ENCODE measurements at regions not wholly inside any gene's neighbourhood (a gene's known extent, or its start where the extent isn't known, plus 50 kb on each side); places are given as distances from the start of the nearest gene placed in this dataset.
"Not testable (repeated sequence)": the region's sequence is repeated elsewhere in the genome, so short reads cannot be mapped to it uniquely, and the experiment has no call there.

GRCh38 chr16:52033992-52034391 is 513.0 kb downstream of the TOX3 start:
- no peak for DNase-seq

- no peak for DNase-seq
Measured at GRCh38 chr16:52022980-52023379, 524.0 kb downstream of the TOX3 start.

GRCh38 chr16:52022177-52022576 is 524.8 kb downstream of the TOX3 start:
- DNase-seq = no peak

DNA sequence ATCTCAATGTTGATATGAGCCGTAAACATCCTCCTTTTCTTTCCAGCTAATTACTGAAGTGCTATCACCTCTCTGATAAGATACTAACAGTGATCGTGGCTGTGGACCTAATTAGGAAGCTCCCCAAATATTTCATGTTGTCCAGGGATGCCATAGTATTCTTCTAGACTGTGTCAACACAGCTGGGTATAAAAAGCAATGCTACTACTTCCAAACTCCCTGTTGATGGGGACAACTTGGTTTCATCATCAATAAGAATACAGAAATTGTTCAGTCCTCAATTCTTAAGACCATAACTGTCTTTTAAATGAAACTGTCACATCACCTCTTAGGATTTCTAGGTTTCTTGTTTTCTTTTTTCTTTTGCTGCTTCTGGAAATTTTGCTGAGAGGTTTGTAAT is 530.6 kb downstream of the TOX3 start:
- no peak for DNase-seq

DNA sequence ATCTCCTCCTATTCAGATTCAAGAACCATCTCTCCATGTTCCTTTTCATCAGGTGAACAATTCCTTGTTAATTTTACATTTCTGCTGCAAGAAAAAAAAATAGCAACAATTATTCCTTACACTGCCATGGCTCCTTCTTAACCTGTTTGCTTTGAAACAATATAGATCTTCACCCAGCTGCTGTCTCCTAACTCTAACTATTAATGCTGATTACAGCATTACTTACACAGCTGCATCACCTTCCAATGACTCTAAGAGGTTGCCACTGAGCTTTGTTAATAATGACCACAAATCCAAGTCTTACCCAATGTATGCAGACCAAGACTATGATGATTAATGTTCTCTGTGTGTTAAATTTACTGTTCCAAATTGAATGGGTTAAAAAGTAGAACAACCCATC is 541.4 kb downstream of the TOX3 start:
- no peak for DNase-seq

DNA sequence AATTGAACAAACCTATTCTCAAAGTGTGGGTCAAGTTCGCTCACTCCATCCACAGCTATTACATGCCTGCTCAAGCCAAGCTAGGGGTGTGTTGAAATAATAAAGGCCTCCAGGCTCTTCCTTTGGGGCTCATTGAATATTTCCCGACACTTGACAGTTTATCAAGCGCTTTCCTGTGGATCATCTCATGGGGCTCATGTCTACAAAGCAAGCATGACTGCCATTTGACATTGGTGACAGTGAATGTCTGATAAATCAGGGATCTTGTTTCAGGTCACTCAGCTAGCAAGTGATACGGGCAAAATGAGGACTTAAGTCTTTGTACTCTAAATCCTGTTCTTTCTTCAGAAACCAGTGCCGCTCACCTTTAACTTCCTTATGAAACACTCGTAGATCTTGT is 542.6 kb downstream of the TOX3 start:
- DNase-seq = no peak

GRCh38 chr16:52002026-52002425 is 544.9 kb downstream of the TOX3 start:
- DNase-seq = no peak

DNA sequence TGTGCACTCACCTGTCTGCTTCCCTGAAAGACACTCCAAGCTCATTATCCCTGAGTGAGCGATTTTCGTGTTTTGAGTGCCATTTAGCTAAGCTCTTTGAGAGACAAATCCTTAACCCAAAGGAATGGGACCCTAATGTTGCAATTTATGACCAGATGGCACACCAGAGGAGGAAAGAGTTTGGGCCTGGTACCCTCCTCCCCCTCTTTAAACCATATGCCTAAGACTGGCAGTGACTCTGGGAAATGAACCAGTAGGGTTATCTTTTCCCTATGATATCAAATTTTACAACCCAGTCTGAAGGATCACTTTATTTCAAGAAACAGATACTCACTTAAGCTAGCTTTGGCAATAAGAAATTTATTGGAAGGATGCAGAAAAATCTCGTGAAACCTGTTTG is 550.4 kb downstream of the TOX3 start:
- DNase-seq = no peak

DNA sequence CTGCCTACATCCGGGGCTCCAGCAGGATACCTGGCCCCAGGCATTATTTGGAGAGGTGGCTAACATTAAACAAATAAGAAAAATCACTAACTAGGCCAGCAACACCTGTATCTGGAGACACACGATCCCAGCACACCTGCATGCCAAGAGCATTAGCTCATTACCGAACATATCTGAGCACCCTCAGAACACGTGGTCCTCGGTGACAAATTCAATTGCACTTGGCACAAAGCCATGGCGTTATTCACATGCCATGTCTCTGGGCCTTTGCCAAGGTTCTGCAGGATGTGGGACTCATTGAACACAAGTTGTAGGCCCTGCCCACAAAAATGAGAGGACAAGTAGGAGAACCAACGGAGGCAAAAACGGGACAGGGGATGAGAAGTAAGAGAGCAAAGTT is 552.3 kb downstream of the TOX3 start:
- DNase-seq = peak; percentile 98

DNA sequence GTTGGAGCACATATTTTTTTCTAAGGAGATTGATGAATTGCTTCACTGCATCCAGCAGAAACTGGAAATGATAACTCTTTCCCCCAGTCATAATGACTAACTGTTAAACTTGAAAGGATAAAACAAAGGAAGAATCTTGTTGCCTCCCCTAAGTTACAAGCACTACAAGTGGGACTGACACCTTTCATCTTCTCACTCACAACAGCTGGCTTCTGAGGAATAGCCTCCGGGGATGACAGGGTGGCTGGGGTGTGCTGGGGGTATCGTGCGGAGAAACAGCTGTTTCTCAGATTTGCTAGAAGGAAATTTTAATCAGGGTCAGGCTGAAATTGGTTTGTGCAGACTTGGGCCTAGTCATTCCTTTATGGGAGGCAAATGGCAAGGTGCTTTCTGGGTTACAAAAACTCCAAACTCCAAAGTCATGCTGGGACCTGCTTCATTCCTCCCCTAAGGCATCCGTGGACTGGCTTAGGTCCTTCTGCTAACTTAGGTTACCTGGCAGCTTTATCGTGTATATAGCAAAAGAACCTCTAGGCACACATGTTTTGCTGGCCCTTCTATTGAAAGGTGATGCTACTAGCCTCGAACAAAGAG is 557.2 kb downstream of the TOX3 start:
- no peak for DNase-seq

GRCh38 chr16:51988977-51989376 is 558.0 kb downstream of the TOX3 start:
- no peak for DNase-seq

- DNase-seq = no peak
Measured at GRCh38 chr16:51987519-51987918, 559.4 kb downstream of the TOX3 start.

- no peak for DNase-seq
Measured at GRCh38 chr16:51986717-51987116, 560.2 kb downstream of the TOX3 start.

- no peak for DNase-seq
Measured at GRCh38 chr16:51986301-51986700, 560.6 kb downstream of the TOX3 start.

GRCh38 chr16:51985126-51985525 is 561.8 kb downstream of the TOX3 start:
- DNase-seq = no peak

GRCh38 chr16:51984395-51984794 is 562.5 kb downstream of the TOX3 start:
- DNase-seq = no peak

DNA sequence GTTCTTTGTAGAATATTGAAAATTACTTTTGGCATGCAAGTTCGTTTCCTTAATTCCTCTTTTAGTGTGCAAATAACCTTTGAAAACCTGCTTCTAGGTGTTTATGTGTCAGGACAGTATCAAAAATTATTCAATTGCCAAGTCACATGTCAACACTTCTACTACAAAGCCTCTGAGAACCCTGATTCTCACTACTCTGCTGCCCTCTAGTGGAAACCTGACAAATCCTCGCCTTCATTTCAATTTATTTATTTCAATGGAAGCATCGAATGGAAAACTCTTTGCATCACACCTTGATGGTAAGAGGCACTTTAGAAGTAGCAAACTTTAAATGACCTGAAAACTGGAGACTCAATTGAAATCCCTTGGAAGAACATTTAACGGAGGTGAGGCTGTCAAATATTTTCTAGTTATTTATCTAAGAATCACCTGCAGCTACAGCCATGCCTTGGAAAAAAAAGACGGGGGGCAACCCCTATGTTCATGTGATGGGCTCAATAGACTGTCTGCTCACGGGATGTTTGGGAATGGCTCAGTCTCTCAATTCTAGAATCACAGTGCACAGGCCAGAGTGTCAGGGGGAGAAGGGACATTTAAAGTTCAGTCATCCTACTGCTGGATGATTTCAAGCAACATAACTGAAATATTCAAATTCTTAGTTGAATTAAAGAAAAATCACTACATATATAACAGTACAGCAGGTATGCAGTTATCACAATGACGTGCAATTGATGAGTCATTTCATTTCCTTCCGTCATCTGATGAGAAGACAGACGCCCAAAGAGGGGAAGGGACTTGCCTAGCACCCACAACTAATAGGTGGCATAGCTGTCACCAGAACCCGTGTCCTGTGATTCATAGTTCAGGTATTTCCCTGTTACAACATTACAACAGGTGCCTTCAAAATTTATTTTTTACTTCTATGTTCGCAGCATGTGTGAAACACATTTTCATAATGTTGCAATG is 563.9 kb downstream of the TOX3 start:
- DNase-seq = peak; percentile 95

DNA sequence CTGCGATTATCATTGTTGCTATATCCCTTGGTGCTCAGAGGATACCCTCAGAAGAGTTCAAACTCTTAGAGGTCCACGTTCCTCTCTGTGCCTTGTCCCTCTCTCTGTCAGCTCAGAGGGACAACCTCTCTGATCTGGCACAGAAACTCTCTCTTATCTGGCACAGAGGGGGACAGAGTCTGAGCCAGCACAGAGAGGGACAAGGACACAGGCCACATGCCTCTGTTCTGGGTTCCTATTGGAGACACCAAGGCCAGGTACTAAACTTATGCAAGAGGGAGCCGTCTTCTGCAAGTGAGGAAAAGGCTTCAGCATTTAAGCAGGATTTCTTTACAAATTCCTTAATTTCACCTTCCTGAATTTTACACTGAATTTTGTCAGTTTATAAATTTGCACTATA is 565.2 kb downstream of the TOX3 start:
- no peak for DNase-seq

GRCh38 chr16:51977506-51977905 is 569.4 kb downstream of the TOX3 start:
- DNase-seq = not testable (repeated sequence)

DNA sequence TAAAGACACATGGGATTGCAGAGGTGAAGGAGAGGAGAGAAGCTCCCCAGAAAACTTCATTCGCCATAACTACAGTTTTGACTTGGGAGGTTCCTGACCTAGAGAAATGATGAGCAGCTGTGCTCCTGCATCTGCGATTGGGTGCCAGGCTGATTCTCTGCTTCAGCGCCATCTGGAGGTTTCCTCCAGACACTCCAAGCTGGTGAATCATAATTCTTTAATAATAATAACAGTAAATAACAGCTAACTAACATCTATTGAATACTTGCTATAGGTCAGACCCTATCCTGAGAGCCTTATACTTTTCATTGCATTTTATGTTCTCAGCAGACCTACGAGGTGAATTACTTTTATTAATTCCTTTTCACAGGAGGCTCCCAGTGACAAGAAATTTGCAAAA is 575.8 kb downstream of the TOX3 start:
- no peak for DNase-seq

- no peak for DNase-seq
Measured at GRCh38 chr16:51968749-51969148, 578.2 kb downstream of the TOX3 start.

- DNase-seq = no peak
Measured at GRCh38 chr16:51967646-51968045, 579.3 kb downstream of the TOX3 start.

DNA sequence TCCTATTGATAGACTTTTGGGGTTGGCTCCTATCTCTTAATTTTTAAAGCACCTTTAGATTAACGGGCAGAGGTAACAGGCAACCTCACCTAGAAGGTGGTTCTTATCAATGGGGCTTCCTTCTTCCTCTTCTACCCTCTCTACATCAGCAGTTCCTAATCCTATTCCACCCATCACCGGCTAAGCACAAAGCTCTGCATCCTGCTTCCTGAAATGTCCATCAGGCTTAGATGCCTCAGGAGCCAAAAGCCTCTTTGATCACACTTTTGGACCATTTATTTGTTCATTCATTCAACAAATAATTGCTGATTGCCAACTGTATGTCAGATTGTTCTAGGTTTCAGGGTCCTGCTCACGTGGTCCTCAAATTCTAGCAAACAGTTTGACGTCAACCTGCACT is 586.0 kb downstream of the TOX3 start:
- no peak for DNase-seq

DNA sequence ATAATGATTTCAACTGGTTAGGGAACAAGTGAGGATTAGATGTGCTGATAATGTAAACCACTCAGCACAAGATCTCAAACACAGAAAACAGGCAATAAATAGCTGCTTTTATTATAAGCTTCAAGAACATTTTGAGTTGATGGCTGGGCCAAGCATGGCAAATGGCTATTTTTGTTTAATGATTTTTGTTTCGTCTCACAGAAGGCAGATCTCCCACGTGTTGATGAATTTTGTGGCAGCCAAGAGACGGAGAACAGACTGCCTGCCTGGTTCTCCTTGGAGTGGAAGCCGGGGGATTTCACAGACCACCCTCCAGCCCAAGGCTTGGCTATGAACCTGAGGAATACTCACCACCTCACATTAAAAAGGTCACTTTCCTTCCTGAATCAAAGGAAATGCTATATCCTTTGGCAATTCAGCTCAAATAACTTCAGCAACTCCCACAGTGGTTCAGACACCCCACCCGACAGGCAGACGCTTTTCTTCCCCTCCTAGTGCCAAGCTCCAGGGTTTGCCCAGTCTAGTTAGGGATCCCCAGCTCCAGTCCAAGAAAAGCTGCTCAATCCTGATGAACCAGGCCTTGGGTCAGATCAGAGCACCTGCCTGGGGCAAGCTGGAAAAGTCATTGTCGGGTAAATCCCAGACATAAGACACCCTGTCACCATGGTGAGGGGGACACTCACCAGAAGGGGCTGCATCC is 593.5 kb downstream of the TOX3 start:
- no peak for DNase-seq
